B cell (primary cell): ENCODE measurements at regions not wholly inside any gene's neighbourhood (a gene's known extent, or its start where the extent isn't known, plus 50 kb on each side); places are given as distances from the start of the nearest gene placed in this dataset.

Experiments
- ATAC-seq: fragments of 200-7000 bp; cut with Tn5 transposase; one replicate; pipeline ENCODE4 v1.10.0; 2021; ENCODE audit warnings: low read depth, mild to moderate bottlenecking, moderate number of reproducible peaks, moderate library complexity
- CTCF ChIA-PET: fragments of 350-600 bp; sonication (Branson Sonifier 250); formaldehyde crosslinking; loops from one replicate; lab custom pipeline; 2021; ENCODE audit warnings: antibody characterized with exemption, inconsistent platforms; lab: Charles Lee
- POLR2A ChIA-PET: fragments of 350-600 bp; sonication (Branson Sonifier 250); formaldehyde crosslinking; loops from one replicate; lab custom pipeline; 2021; ENCODE audit warnings: antibody characterized with exemption; lab: Charles Lee
- DNase-seq: peaks from one replicate; pipeline ENCODE4 v3.0.0; 2013
- H2AFZ ChIP-seq: 2 replicates; pipeline ENCODE4 v1.6.1; 2012; ENCODE audit warnings: mild to moderate bottlenecking, low read depth, low read length; ENCODE audit not compliant: insufficient read depth, poor library complexity, severe bottlenecking
- H3K27ac ChIP-seq, 2 donors: 1 replicate in 1 of 2; 2 replicates in 1 of 2; pipeline ENCODE4 v1.5.1; 2012 to 2013; ENCODE audit warnings: low read length in 2 of 2, mild to moderate bottlenecking in 2 of 2, moderate library complexity in 1 of 2
- H3K27me3 ChIP-seq, 4 experiments: fragments of 200-600 bp in 1 of 4; sonication (generic) in 1 of 4; replicated peaks in 1 of 4; 1 replicate in 2 of 4; 2 replicates in 2 of 4; pipeline versions ENCODE4 v1.6.1 to v1.7.0; 2013 to 2016; ENCODE audit warnings: low read length in 3 of 4, mild to moderate bottlenecking in 2 of 4, mixed read lengths in 1 of 4, moderate library complexity in 1 of 4; ENCODE audit not compliant: insufficient read depth in 4 of 4, control insufficient read depth in 3 of 4; ENCODE audit errors: control extremely low read depth in 1 of 4
- H3K36me3 ChIP-seq, 2 experiments: replicated peaks in 1 of 2; 1 replicate in 1 of 2; 2 replicates in 1 of 2; pipeline versions ENCODE4 v1.6.1 to v1.7.1; 2013; ENCODE audit warnings: low read length in 1 of 2; ENCODE audit not compliant: insufficient read depth in 2 of 2, control insufficient read depth in 1 of 2; ENCODE audit errors: control extremely low read depth in 1 of 2, extremely low read depth in 1 of 2
- H3K4me1 ChIP-seq, 2 donors: fragments of 200-600 bp in 1 of 2; sonication (generic) in 1 of 2; 1 replicate in 1 of 2; 2 replicates in 1 of 2; pipeline versions ENCODE4 v1.5.1 to v1.6.1; 2013 to 2017; ENCODE audit warnings: low read length in 2 of 2; ENCODE audit not compliant: control insufficient read depth in 2 of 2, insufficient read depth in 2 of 2
- H3K4me2 ChIP-seq: replicated peaks from 2 replicates; pipeline ENCODE3; 2012; ENCODE audit warnings: mild to moderate bottlenecking, low read depth, low read length; ENCODE audit not compliant: poor library complexity, severe bottlenecking
- H3K4me3 ChIP-seq, 5 experiments: fragments of 200-600 bp in 1 of 5; sonication (generic) in 1 of 5; 1 replicate in 3 of 5; 2 replicates in 2 of 5; pipeline versions ENCODE4 v1.5.1 to v1.7.0; 2011 to 2016; ENCODE audit warnings: low read length in 4 of 5, mild to moderate bottlenecking in 4 of 5, low read depth in 2 of 5, control low read depth in 1 of 5, moderate library complexity in 1 of 5; ENCODE audit not compliant: insufficient read depth in 1 of 5; ENCODE audit errors: control extremely low read depth in 1 of 5, extremely low read depth in 1 of 5
- H3K79me2 ChIP-seq: fragments of 200-600 bp; sonication (generic); one replicate; pipeline ENCODE4 v1.6.0; 2016; ENCODE audit warnings: low read length; ENCODE audit not compliant: control insufficient read depth, insufficient read depth
- H3K9ac ChIP-seq: fragments of 200-600 bp; sonication (generic); 2 replicates; pipeline ENCODE4 v1.6.1; 2017; ENCODE audit warnings: mild to moderate bottlenecking, low read length, moderate library complexity
- H3K9me3 ChIP-seq, 3 donors: one replicate each; pipeline versions ENCODE4 v1.6.1 to v1.7.1; 2013; ENCODE audit warnings: low read length in 2 of 3; ENCODE audit not compliant: control insufficient read depth in 2 of 3, insufficient read depth in 1 of 3; ENCODE audit errors: control extremely low read depth in 1 of 3
- H4K20me1 ChIP-seq: 2 replicates; pipeline ENCODE4 v1.6.0; 2012; ENCODE audit warnings: mild to moderate bottlenecking, low read length; ENCODE audit not compliant: insufficient read depth, control insufficient read depth, poor library complexity, severe bottlenecking
- H3K27ac Mint-ChIP-seq: one replicate; pipeline ENCODE4 v1.8.0; 2021; ENCODE audit warnings: mixed read lengths
- H3K27me3 Mint-ChIP-seq: one replicate; pipeline ENCODE4 v1.8.0; 2021; ENCODE audit warnings: mixed read lengths
- H3K4me1 Mint-ChIP-seq: one replicate; pipeline ENCODE4 v1.8.0; 2021; ENCODE audit warnings: mixed read lengths
- H3K4me3 Mint-ChIP-seq: one replicate; pipeline ENCODE4 v1.8.0; 2021; ENCODE audit warnings: mixed read lengths
- H3K9me3 Mint-ChIP-seq: one replicate; pipeline ENCODE4 v1.8.0; 2022; ENCODE audit warnings: mixed read lengths; ENCODE audit not compliant: insufficient read depth
- EZH2 ChIP-seq: IDR thresholded peaks from 2 replicates; pipeline ENCODE4 v1.6.1; 2012; ENCODE audit warnings: borderline replicate concordance, low read depth, mild to moderate bottlenecking, moderate library complexity, low read length; ENCODE audit not compliant: insufficient read depth, poor library complexity, severe bottlenecking
- WGBS: methylation state at CpG from one replicate; pipeline ENCODE4 v1.1.5; 2013; ENCODE audit warnings: missing lambda C conversion rate; ENCODE audit not compliant: insufficient coverage; 5-methylcytosine and 5-hydroxymethylcytosine counted together
- intact Hi-C: fragments of 100-400 bp; cut with micrococcal nuclease; formaldehyde crosslinking; loops from one replicate; pipeline ENCODE4 v1.10.0; 2022
- TF ChIP-seq, protein P1 (sequence below): fragments of 200-600 bp; IDR thresholded peaks from one replicate; pipeline ENCODE4 v1.8.0; 2022; ENCODE audit warnings: antibody characterized with exemption, mild to moderate bottlenecking

DNA sequence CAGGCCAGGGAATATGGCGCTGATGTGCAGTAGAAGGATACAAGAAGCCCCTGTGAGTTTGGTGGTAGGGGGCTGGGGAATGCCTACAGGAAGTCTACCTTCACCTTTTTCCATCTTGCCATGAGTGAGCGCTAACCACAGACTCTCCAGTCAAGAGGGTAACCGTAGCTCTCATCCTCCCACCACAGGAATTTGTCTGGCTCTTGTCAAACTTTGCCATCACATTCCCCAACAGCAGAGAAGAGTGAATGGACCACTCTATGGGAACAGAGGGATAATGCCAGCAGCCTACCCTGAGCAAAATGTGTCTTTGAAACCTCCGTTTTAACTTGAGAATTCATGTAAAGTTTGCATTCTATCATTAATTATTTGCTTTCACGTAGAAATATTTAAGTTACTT, 168.3 kb downstream of the NRP2 start:
- POLR2A ChIA-PET: no interaction called here
- no peak for ATAC-seq

GRCh38 chr2:205850132-205850531, 167.8 kb downstream of the NRP2 start:
- H3K4me3 Mint-ChIP-seq: no peak overlapping the region
- no peak for TF ChIP-seq EZH2
- TF ChIP-seq, protein P1, sequence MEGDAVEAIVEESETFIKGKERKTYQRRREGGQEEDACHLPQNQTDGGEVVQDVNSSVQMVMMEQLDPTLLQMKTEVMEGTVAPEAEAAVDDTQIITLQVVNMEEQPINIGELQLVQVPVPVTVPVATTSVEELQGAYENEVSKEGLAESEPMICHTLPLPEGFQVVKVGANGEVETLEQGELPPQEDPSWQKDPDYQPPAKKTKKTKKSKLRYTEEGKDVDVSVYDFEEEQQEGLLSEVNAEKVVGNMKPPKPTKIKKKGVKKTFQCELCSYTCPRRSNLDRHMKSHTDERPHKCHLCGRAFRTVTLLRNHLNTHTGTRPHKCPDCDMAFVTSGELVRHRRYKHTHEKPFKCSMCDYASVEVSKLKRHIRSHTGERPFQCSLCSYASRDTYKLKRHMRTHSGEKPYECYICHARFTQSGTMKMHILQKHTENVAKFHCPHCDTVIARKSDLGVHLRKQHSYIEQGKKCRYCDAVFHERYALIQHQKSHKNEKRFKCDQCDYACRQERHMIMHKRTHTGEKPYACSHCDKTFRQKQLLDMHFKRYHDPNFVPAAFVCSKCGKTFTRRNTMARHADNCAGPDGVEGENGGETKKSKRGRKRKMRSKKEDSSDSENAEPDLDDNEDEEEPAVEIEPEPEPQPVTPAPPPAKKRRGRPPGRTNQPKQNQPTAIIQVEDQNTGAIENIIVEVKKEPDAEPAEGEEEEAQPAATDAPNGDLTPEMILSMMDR: no peak
- intact Hi-C loops: no loop called here
- H3K27ac ChIP-seq: no peak overlapping the region
- H3K9me3 Mint-ChIP-seq: peaks cover 2% of the 10 kb centered on the region
- no peaks in the 10 kb centered on the region for H4K20me1 ChIP-seq
- ChIA-PET POLR2A (no interaction called here), CTCF (no interaction called here)
- no peak overlapping the region for H3K4me3 ChIP-seq
- H3K9ac ChIP-seq: no peak overlapping the region
- H3K79me2 ChIP-seq: no peaks in the 10 kb centered on the region
- no peaks in the 10 kb centered on the region for H3K4me1 Mint-ChIP-seq
- H3K4me2 ChIP-seq: no peak overlapping the region
- no peaks in the 10 kb centered on the region for H3K27me3 ChIP-seq
- no peak overlapping the region for H2AFZ ChIP-seq
- no peak overlapping the region for H3K27ac Mint-ChIP-seq
- H3K27me3 Mint-ChIP-seq: peaks cover 24% of the 10 kb centered on the region
- WGBS: 96% methylated on average over 3 of the region's 5 CpGs
- no peaks in the 10 kb centered on the region for H3K4me1 ChIP-seq
- no peaks in the 10 kb centered on the region for H3K36me3 ChIP-seq
- no peak for ATAC-seq
- H3K9me3 ChIP-seq: no peaks in the 10 kb centered on the region
- DNase-seq: no peak

More for the DNA sequence above, 168.3 kb downstream of the NRP2 start:
- H3K4me1 ChIP-seq: no peaks in the 10 kb centered on the region
- H3K4me1 Mint-ChIP-seq: no peaks in the 10 kb centered on the region
- no peak for DNase-seq
- H3K27ac ChIP-seq: no peak overlapping the region
- no peak overlapping the region for H3K4me2 ChIP-seq
- H3K9me3 ChIP-seq: no peaks in the 10 kb centered on the region
- intact Hi-C loops: no loop called here
- TF ChIP-seq EZH2: no peak
- TF ChIP-seq, protein P1: no peak
- no peaks in the 10 kb centered on the region for H3K36me3 ChIP-seq
- H2AFZ ChIP-seq: no peak overlapping the region
- peaks cover 2% of the 10 kb centered on the region for H3K9me3 Mint-ChIP-seq
- no peak overlapping the region for H3K4me3 ChIP-seq
- no peaks in the 10 kb centered on the region for H4K20me1 ChIP-seq
- H3K27ac Mint-ChIP-seq: no peak overlapping the region
- WGBS: 97% methylated on average over 3 of the region's 5 CpGs
- H3K9ac ChIP-seq: no peak overlapping the region
- H3K27me3 ChIP-seq: no peaks in the 10 kb centered on the region
- peaks cover 27% of the 10 kb centered on the region for H3K27me3 Mint-ChIP-seq
- H3K79me2 ChIP-seq: no peaks in the 10 kb centered on the region
- H3K4me3 Mint-ChIP-seq: no peak overlapping the region
- CTCF ChIA-PET: no interaction called here
